Upper lobe of left lung (tissue), 6 donors: ENCODE measurements at regions not wholly inside any gene's neighbourhood (a gene's known extent, or its start where the extent isn't known, plus 50 kb on each side); places are given as distances from the start of the nearest gene placed in this dataset.
A peak's percentile ranks its signal among the peaks of the same experiment; 100 is the strongest.

Experiments
- ATAC-seq, 2 donors: fragments of 200-7000 bp; cut with Tn5 transposase; one replicate each; pipeline ENCODE4 v1.9.1; 2022; ENCODE audit warnings: mild to moderate bottlenecking in 2 of 2, moderate library complexity in 2 of 2; ENCODE audit not compliant: low FRiP score in 2 of 2
- DNase-seq, 2 donors: peaks; one replicate each; pipeline ENCODE4 v3.0.0-alpha.2; 2019 to 2020
- H3K27ac ChIP-seq, 4 donors: fragments of 200-600 bp; sonication (generic); one replicate each; pipeline ENCODE4 v1.5.1; 2016 to 2019
- H3K27me3 ChIP-seq, 4 donors: fragments of 200-600 bp; sonication (generic); one replicate each; pipeline ENCODE4 v1.5.1; 2017 to 2019
- H3K36me3 ChIP-seq, 4 donors: fragments of 200-600 bp; sonication (generic); one replicate each; pipeline ENCODE4 v1.5.1; 2016 to 2019
- H3K4me1 ChIP-seq, 4 donors: fragments of 200-600 bp; sonication (generic); one replicate each; pipeline ENCODE4 v1.5.1; 2018 to 2019
- H3K4me3 ChIP-seq, 4 donors: fragments of 200-600 bp; sonication (generic); one replicate each; pipeline ENCODE4 v1.5.1; 2017 to 2019; ENCODE audit warnings: mild to moderate bottlenecking in 2 of 4, moderate library complexity in 1 of 4
- H3K9me3 ChIP-seq, 4 donors: fragments of 200-600 bp; sonication (generic); one replicate each; pipeline ENCODE4 v1.5.1; 2018 to 2019
- CTCF ChIP-seq, 6 experiments: fragments of 450-650 bp in 4 of 6; fragments of 200-600 bp in 2 of 6; sonication (generic) in 2 of 6; IDR thresholded peaks; one replicate each; pipeline ENCODE4 v1.5.1; 2016 to 2019; ENCODE audit warnings: antibody characterized with exemption in 6 of 6
- EP300 ChIP-seq, 4 donors: sonication (generic); formaldehyde crosslinking; IDR thresholded peaks; one replicate each; pipeline ENCODE4 v1.5.1; 2017; ENCODE audit warnings: antibody characterized with exemption in 4 of 4, control low read depth in 2 of 4
- POLR2A ChIP-seq, 4 donors: fragments of 450-650 bp; IDR thresholded peaks; one replicate each; pipeline ENCODE4 v1.5.1; 2016 to 2017; ENCODE audit warnings: antibody characterized with exemption in 4 of 4, mild to moderate bottlenecking in 2 of 4
- POLR2AphosphoS5 ChIP-seq, 2 donors: sonication (generic); formaldehyde crosslinking; IDR thresholded peaks; one replicate each; pipeline ENCODE4 v1.5.1; 2017; ENCODE audit warnings: antibody characterized with exemption in 2 of 2
- WGBS, 2 donors: methylation state at CpG; one replicate each; pipeline ENCODE4 v1.1.5; 2017 to 2018; 5-methylcytosine and 5-hydroxymethylcytosine counted together
- donor health status: DM: no; HTN: no; CAD: no; lungs with moderate emphysema.
- donor health status: DM: no; HTN: yes; CAD: no; lungs with severe emphysema.

GRCh38 chr18:78735131-78736014 is 244.2 kb upstream of the SALL3 start:
- ATAC-seq, result no peak
- no peaks in the 10 kb centered on the region for H3K27me3 ChIP-seq
- H3K4me1 ChIP-seq, result no peaks in the 10 kb centered on the region
- H3K4me3 ChIP-seq, result no peak overlapping the region
- H3K27ac ChIP-seq, result no peak overlapping the region
- TF ChIP-seq POLR2A (IDR thresholded peaks at IDR 0.05), result no peak
- TF ChIP-seq POLR2AphosphoS5 (IDR thresholded peaks at IDR 0.05), result no peak
- TF ChIP-seq EP300 (IDR thresholded peaks at IDR 0.05), result no peak
- TF ChIP-seq CTCF (IDR thresholded peaks at IDR 0.05), result no peak
- WGBS, 2 donors, result 87 to 88% methylated on average over 29 to 43 of the region's 48 CpGs
- no peaks in the 10 kb centered on the region for H3K9me3 ChIP-seq
- DNase-seq, result peak in 1 of 2 donors; percentile 74
- H3K36me3 ChIP-seq, result no peaks in the 10 kb centered on the region

- Histone ChIP-seq H3K27me3 (no peaks in the 10 kb centered on the region), H3K4me1 (no peaks in the 10 kb centered on the region), H3K9me3 (no peaks in the 10 kb centered on the region), H3K27ac (no peak overlapping the region), H3K4me3 (no peak overlapping the region), H3K36me3 (no peaks in the 10 kb centered on the region)
- DNase-seq, result no peak
- TF ChIP-seq EP300 (IDR thresholded peaks at IDR 0.05), result no peak
- no peak for TF ChIP-seq POLR2AphosphoS5 (IDR thresholded peaks at IDR 0.05)
- no peak for TF ChIP-seq POLR2A (IDR thresholded peaks at IDR 0.05)
- no peak for TF ChIP-seq CTCF (IDR thresholded peaks at IDR 0.05)
- no peak for ATAC-seq
- WGBS, 2 donors, result 87 to 91% methylated on average over 33 of the region's 33 CpGs
These were observed 243.5 kb upstream of the SALL3 start for GRCh38 chr18:78736015-78736690.

- DNase-seq (no peak), ATAC-seq (no peak)
- Histone ChIP-seq H3K9me3 (no peaks in the 10 kb centered on the region), H3K27ac (no peak overlapping the region), H3K4me3 (no peak overlapping the region), H3K27me3 (no peaks in the 10 kb centered on the region), H3K4me1 (no peaks in the 10 kb centered on the region), H3K36me3 (no peaks in the 10 kb centered on the region)
- TF ChIP-seq CTCF (IDR thresholded peaks at IDR 0.05) (no peak), EP300 (IDR thresholded peaks at IDR 0.05) (no peak), POLR2A (IDR thresholded peaks at IDR 0.05) (no peak), POLR2AphosphoS5 (IDR thresholded peaks at IDR 0.05) (no peak)
- WGBS, 2 donors, result 78 to 80% methylated on average over 16 to 17 of the region's 17 CpGs
These were observed 242.4 kb upstream of the SALL3 start for GRCh38 chr18:78737006-78737915.

- DNase-seq, result no peak
- Histone ChIP-seq H3K9me3 (no peaks in the 10 kb centered on the region), H3K4me3 (no peak overlapping the region), H3K27ac (no peak overlapping the region), H3K27me3 (no peaks in the 10 kb centered on the region), H3K36me3 (no peaks in the 10 kb centered on the region), H3K4me1 (no peaks in the 10 kb centered on the region)
- peak in 1 of 2 donors; percentile 17 for ATAC-seq
- 93 to 96% methylated on average over 4 to 5 of the region's 5 CpGs for WGBS, 2 donors
- TF ChIP-seq CTCF (IDR thresholded peaks at IDR 0.05) (no peak), POLR2AphosphoS5 (IDR thresholded peaks at IDR 0.05) (no peak), POLR2A (IDR thresholded peaks at IDR 0.05) (no peak), EP300 (IDR thresholded peaks at IDR 0.05) (no peak)
These were observed 241.4 kb upstream of the SALL3 start for GRCh38 chr18:78738076-78738690.
